Caki2 (cell line): ENCODE measurements at regions not wholly inside any gene's neighbourhood (a gene's known extent, or its start where the extent isn't known, plus 50 kb on each side); places are given as distances from the start of the nearest gene placed in this dataset.
"Not testable (repeated sequence)": the region's sequence is repeated elsewhere in the genome, so short reads cannot be mapped to it uniquely, and the experiment has no call there.

Experiments
- DNase-seq: peaks from one replicate; pipeline ENCODE4 v3.0.0-alpha.2; 2015; ENCODE audit warnings: low read depth
- in situ Hi-C: cut with HindIII; loops from 2 replicates; pipeline ENCODE4 v1.10.0; 2016; ENCODE audit warnings: low sequenced_read_pairs, low pct_unique_long_range_greater_than_20kb, mixed read lengths

GRCh38 chr15:70382762-70383458 lies 285.2 kb upstream of the TLE3 start:
- in situ Hi-C loops, result no loop called here
- no peak for DNase-seq

DNA sequence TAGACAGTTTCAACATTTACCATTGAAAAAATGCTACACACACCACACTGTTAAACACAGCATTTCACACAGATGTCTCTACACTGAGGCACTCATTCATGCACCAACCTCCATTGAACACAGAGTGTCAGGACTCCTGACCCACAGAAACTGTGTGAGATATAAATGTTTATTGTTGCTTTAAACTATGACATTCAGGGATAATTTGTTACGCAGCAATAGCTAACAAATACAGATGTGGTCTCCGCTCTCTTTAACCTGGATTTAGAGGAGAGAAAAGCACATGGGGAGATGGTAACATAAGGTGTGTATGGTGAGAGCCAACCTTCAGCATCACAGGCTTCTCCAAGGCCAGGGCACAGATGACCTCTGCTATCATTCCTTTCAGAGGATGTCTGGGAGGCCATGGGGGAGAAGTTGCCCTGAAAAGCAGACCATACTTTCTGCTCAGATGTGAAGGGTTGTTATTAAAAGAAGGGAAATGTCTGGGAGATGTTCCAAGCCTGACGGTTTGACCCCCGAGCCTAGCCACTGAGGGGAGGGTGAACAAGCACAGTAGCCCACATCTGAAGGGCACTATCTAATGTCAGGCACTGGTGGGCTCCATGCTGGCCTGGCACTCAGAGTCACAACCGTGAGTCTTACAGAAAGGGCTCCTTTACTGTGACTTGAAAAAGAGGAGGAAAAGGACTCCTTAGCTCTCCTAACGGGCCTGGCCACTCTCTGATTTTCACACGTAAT lies 284.5 kb upstream of the TLE3 start:
- in situ Hi-C loops, result no loop called here
- DNase-seq, result no peak

- in situ Hi-C loops, result no loop called here
- no peak for DNase-seq
Observed at GRCh38 chr15:70379938-70380883, 282.5 kb upstream of the TLE3 start.

GRCh38 chr15:70379134-70379533 lies 281.4 kb upstream of the TLE3 start:
- in situ Hi-C loops, result no loop called here
- DNase-seq, result no peak

- in situ Hi-C loops, result no loop called here
- no peak for DNase-seq
Observed at GRCh38 chr15:70378126-70379031, 280.7 kb upstream of the TLE3 start.

DNA sequence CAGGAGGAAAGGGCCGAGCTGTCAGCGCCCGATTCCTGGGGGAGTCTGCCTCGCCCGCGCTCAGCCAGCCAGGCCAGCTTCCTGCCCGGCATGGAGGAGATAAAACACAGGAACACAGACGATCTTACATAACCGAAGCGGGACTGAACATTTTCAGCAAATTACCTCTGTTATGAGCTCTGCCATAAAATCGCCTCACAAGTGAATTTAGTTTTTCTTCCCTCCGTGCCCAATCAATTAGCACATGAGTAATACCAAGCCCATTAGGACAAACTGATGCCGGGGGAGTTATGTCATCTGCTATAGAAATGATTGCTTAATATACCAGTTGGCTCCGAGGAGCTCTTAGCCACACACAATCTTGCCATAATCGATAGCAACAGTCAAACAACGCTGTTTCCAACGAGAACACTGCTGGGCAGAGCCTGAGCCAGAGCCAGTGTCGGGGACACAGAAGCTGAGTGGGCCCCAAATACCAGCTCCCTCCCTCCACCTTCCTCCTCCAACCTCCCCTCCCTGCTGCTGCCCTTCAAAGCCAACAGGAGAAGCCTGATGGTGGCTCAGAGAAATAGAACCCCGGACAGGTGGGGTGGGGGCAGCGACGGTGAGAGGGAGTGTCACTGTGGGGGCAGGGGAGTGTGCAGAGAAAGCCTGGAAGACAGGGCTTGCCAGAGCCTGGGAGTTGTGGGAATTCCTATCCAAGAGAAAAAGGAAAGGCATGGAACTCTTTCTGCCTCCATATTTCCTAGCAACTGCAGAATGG lies 279.4 kb upstream of the TLE3 start:
- no peak for DNase-seq
- in situ Hi-C loops, result no loop called here

DNA sequence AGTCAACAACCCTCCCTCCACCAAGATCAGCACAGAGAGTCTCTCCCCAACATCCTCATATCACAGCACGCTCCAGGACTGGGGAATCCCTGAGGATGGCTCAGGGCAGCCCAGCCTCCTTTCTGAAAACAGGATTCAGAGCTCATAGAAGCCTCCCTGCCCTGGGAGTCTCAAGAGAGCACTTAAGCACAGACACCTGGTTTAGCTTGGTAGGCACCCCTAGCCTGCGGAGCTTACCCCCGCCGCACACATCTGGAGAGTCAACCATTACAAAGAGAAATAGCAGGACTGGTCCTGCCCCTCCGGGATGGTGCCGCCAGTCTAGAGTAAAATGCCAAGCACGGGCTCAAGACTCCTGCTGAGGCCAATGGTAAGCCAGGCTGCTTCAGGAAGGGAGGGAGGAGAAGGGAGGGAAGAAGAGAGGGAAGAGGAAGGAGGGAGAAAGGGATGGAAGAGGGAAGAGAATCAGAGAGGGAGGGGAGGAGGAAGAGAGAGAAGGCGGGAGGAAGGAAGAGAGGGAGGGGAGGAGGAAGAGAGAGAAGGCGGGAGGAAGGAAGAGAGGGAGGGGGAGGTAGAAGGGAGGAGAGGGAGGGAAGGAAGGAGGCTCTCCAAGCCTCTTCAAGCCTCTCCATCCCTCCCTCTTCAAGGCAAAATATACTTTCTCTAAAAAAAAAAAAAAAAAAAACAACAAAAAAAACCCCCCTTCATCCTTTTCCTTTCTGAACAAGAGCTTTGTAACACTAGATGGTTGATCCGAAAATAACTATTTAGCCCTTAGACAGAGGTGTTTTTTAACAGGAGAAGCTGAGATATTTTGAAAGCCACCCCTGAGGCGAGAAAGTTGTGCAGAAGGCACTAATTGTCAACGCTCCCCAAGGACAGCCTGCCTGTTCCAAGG lies 278.6 kb upstream of the TLE3 start:
- no peak for DNase-seq
- in situ Hi-C loops, result no loop called here

DNA sequence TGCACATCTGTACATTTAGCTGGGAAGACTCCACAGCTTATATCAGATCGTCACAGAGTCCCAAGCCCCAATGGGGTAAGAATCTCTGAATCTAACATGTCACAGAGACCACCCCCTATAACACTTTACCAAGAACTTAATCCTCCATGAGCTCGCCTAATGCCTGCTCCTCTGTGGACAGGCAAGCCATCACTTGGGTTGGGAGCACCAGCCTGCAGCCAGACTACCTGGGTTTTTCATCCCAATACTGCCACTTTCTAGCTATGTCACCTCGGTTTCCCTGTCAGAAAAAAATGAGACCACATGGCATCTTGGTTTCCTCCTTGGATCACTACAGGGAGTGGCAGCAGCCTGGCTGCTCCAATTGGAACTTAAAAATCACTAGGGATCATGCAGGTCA lies 277.9 kb upstream of the TLE3 start:
- DNase-seq, result no peak
- in situ Hi-C loops, result no loop called here

GRCh38 chr15:70375006-70375431 lies 277.3 kb upstream of the TLE3 start:
- DNase-seq, result peak; percentile 40
- in situ Hi-C loops, result no loop called here

- DNase-seq, result no peak
- in situ Hi-C loops, result no loop called here
Observed at GRCh38 chr15:70374096-70374495, 276.4 kb upstream of the TLE3 start.

DNA sequence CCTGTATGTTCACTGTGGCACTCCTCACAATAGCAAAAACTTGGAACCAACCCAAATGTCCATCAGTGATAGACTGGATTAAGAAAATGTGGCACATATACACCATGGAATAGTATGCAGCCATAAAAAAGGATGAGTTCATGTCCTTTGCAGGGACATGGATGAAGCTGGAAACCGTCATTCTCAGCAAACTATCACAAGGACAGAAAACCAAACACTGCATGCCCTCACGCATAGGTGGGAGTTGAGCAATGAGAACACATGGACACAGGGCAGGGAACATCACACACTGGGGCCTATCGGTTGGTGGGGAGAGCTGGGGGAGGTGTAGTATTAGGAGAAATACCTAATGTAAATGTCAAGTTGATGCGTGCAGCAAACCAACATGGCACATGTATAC lies 275.7 kb upstream of the TLE3 start:
- in situ Hi-C loops, DNase-seq: not testable (repeated sequence)

- in situ Hi-C loops, DNase-seq: not testable (repeated sequence)
Observed at GRCh38 chr15:70367913-70368705, 270.4 kb upstream of the TLE3 start.

DNA sequence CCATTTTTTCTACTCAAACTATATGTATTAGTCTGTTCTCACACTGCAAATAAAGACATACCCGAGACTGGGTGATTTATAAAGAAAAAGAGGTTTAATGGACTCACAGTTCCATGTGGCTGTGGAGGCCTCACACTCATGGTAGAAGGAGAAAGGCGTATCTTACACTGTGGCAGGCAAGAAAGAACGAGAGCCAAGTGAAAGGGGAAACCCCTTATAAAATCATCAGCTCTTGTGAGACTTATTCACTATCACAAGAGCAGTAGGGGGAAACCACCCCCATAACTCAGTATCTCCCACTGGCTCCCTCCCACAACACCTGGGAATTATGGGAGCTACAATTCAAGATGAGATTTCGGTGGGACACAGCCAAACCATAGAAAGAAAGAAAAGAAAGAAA lies 266.3 kb upstream of the TLE3 start:
- in situ Hi-C loops, result not testable (repeated sequence)

GRCh38 chr15:70362886-70363285 lies 265.2 kb upstream of the TLE3 start:
- DNase-seq, result no peak
- in situ Hi-C loops, result no loop called here

More for the DNA sequence above, 266.3 kb upstream of the TLE3 start:
- DNase-seq, result not testable (repeated sequence)

DNA sequence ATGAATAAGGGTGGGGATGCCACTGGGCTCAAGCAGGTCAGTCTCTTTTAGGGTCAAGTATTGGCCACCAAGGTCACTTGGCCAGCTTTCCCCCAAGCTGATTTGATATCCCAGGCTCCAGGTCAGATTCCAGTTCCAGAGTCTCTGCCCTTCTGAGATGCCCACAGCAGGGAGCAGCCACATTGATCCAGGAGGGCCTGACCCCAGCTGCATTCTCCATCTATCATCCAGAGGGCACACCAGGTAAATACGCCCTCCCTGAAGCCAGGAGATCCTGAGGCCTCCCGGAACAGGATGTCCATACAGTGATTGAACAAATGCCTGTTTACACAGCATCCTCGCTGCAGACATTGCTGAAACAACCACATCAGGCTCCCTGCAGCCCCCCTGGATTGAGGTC lies 264.6 kb upstream of the TLE3 start:
- in situ Hi-C loops, result no loop called here
- DNase-seq, result no peak

DNA sequence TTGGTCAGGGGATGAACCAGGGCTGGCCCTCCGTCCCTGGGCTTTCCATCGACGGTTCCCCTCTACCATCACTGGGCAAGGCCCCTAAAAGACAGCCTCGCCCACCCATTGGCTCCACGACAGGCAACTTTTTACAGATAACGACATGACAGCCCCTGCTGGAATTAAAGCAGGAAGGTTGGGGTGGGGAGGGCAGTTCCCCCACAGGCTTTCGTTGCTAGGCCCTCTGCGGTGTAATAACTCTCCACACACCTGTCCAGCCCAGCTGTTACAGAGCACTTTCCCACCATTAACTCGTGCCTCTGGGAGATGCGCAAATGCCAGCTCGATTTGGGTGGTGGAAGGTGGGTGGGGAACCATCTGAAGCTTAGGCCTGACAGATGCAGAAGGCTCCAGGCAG lies 264.2 kb upstream of the TLE3 start:
- no peak for DNase-seq
- in situ Hi-C loops, result no loop called here
